Muscle of leg (tissue), 3 donors: ENCODE measurements at regions not wholly inside any gene's neighbourhood (a gene's known extent, or its start where the extent isn't known, plus 50 kb on each side); places are given as distances from the start of the nearest gene placed in this dataset.

Source experiments
- DNase-seq: peaks from one replicate; pipeline ENCODE4 v3.0.0; 2013
- H3K27ac ChIP-seq: one replicate; pipeline ENCODE4 v1.5.1; 2013; ENCODE audit warnings: mild to moderate bottlenecking, low read length, control low read depth
- H3K27me3 ChIP-seq: one replicate; pipeline ENCODE4 v1.6.1; 2013; ENCODE audit warnings: low read length; ENCODE audit not compliant: control insufficient read depth, insufficient read depth
- H3K36me3 ChIP-seq: one replicate; pipeline ENCODE4 v1.6.1; 2013; ENCODE audit warnings: low read length; ENCODE audit not compliant: control insufficient read depth, insufficient read depth
- H3K4me1 ChIP-seq: one replicate; pipeline ENCODE4 v1.6.1; 2013; ENCODE audit warnings: low read length; ENCODE audit not compliant: control insufficient read depth, insufficient read depth
- H3K4me3 ChIP-seq: one replicate; pipeline ENCODE4 v1.5.1; 2013; ENCODE audit warnings: low read length, control low read depth
- H3K9me3 ChIP-seq: replicated peaks from 2 replicates; pipeline ENCODE4 v1.6.1; 2013; ENCODE audit warnings: low read depth, low read length; ENCODE audit not compliant: control insufficient read depth
- WGBS: methylation state at CpG from one replicate; pipeline ENCODE4 v1.1.5; 2013; ENCODE audit warnings: missing lambda C conversion rate; ENCODE audit not compliant: insufficient coverage; 5-methylcytosine and 5-hydroxymethylcytosine counted together

DNA sequence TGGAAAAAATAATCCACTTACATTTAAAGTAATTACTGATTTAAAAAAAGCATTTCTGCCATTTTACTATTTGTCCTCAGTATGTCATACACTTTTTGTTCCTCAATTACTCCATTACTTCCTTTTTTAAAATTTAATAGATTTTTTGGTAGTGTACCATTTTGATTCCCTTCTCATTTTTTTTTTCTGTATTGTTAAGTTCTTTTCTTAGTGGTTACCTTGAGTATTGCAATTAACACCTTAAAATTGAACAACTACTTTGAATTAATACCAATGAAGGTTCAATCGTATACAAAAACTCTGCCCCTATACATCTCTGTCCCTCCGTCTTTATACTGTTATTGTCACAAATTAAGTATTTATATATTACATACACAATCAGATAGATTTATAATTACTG lies 240.6 kb upstream of the LMCD1 start:
- no peak overlapping the region for H3K4me3 ChIP-seq
- WGBS = no CpG with 5 or more reads among the region's 2 CpGs
- H3K9me3 ChIP-seq = no peaks in the 10 kb centered on the region
- DNase-seq = no peak
- H3K4me1 ChIP-seq = no peaks in the 10 kb centered on the region
- no peaks in the 10 kb centered on the region for H3K36me3 ChIP-seq
- no peaks in the 10 kb centered on the region for H3K27me3 ChIP-seq
- H3K27ac ChIP-seq = no peak overlapping the region

DNA sequence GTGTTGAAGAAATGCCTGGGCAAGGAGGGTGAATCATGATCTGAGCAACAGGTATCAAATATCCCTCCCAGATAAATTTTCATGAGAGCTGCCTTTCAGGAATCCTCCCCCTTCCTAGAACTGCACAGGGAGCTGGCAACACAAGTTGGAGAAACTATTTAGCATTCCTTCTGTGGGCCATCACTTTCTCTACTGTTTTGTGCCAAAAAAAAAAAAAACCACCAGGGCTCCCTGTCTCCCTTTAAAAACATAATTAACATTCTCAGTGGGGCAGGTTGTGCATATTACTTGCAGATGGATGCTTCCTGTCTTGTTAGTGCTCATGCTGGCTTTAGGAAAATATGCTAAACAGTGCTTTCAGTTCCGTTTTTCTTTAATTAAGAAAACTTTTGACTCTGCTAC lies 234.9 kb upstream of the LMCD1 start:
- Histone ChIP-seq H3K4me3 (no peak overlapping the region), H3K9me3 (peaks cover 2% of the 10 kb centered on the region), H3K4me1 (no peaks in the 10 kb centered on the region), H3K36me3 (no peaks in the 10 kb centered on the region), H3K27ac (no peak overlapping the region), H3K27me3 (no peaks in the 10 kb centered on the region)
- DNase-seq = peak; percentile 10
- WGBS = no CpG with 5 or more reads among the region's 1 CpG

DNA sequence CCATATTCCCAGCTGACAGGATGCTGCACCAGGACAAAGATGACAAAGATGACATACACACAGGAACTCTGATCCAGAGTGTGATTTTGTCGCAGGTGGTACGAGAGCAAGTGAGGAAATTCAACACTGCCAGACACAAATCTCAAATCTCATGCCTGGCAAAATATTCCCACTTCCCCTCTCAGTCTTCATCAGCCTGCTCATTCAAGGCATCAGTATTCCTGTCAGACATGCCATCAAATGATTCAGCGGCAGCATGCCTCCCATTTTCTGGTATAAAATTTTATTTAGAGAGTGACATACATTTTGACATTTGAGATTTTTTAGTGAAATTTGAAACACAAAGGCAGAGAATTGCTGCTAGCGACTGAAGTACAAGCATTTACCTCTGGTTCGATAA lies 228.1 kb upstream of the LMCD1 start:
- H3K9me3 ChIP-seq = peaks cover 3% of the 10 kb centered on the region
- no peak overlapping the region for H3K27ac ChIP-seq
- H3K27me3 ChIP-seq = no peaks in the 10 kb centered on the region
- no peaks in the 10 kb centered on the region for H3K4me1 ChIP-seq
- no peak overlapping the region for H3K4me3 ChIP-seq
- no peaks in the 10 kb centered on the region for H3K36me3 ChIP-seq
- 62% methylated on average over 3 of the region's 5 CpGs for WGBS
- no peak for DNase-seq

DNA sequence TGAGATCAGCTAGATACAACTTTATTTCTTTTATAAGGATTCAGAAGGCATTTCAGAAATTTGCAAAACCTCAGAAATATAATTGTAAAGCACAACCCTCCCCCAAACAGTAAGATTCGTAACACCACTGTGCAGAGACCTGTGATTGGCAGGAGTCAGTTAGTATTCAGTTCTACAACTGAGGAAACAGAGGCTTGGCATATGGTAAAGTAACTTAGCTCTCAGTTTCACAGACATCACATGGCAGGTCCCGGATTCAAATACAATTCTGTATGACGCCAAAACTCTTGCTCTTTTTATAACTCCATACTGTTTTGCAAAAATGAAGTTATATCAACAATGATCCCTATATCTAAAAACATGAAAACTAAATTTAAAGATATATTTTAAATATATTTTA lies 225.6 kb upstream of the LMCD1 start:
- H3K27ac ChIP-seq = no peak overlapping the region
- H3K36me3 ChIP-seq = no peaks in the 10 kb centered on the region
- H3K27me3 ChIP-seq = no peaks in the 10 kb centered on the region
- H3K4me3 ChIP-seq = no peak overlapping the region
- peak; percentile 21 for DNase-seq
- H3K9me3 ChIP-seq = peaks cover 3% of the 10 kb centered on the region
- peaks cover 5% of the 10 kb centered on the region for H3K4me1 ChIP-seq
- no CpG with 5 or more reads among the region's 3 CpGs for WGBS

DNA sequence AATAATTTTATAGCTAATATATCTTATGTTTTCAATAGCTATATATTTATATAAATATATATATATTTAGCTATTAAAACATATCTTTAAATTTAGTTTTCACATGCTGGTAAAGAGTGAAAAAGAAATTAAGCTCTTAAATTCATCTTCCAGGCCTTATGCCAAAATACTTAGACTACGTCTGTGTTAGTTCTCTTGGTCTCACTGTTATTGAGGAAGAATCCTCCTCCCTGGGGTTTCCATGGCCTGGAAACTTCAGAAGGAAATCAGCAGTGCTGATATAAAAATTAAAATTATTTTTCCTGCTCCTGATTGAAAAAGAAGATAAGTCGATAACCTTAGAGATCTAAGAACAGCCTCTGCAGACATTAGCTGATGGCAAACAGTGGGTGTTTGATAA lies 225.1 kb upstream of the LMCD1 start:
- no CpG with 5 or more reads among the region's 2 CpGs for WGBS
- peak; percentile 63 for DNase-seq
- peaks cover 3% of the 10 kb centered on the region for H3K9me3 ChIP-seq

DNA sequence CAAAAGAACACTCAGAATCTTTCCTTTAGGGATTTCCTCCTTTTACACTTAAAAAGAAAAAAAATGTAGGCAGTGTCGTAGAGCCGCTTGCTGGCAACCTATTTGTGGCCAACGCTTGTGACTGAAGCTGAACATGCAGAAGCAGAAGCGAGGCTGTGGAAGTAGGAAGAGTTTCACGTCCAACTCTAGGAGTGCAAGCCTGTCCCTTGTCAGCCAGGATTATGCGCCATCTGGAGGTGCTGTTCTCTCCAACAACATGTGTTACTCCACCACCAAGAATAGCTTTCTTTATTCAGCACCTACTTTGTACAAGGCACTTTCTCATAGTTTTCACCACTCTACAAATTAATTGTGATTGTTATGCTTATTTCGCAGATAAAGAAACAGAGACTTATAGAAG lies 223.2 kb upstream of the LMCD1 start:
- peaks cover 5% of the 10 kb centered on the region for H3K4me1 ChIP-seq
- WGBS = 52% methylated on average over 3 of the region's 7 CpGs
- H3K27ac ChIP-seq = no peak overlapping the region
- H3K27me3 ChIP-seq = no peaks in the 10 kb centered on the region
- H3K4me3 ChIP-seq = no peak overlapping the region
- DNase-seq = peak; percentile 59
- H3K9me3 ChIP-seq = no peaks in the 10 kb centered on the region
- no peaks in the 10 kb centered on the region for H3K36me3 ChIP-seq

More for the DNA sequence above, 225.1 kb upstream of the LMCD1 start:
- H3K4me3 ChIP-seq = no peak overlapping the region
- H3K4me1 ChIP-seq = peaks cover 5% of the 10 kb centered on the region
- no peak overlapping the region for H3K27ac ChIP-seq
- H3K36me3 ChIP-seq = no peaks in the 10 kb centered on the region
- no peaks in the 10 kb centered on the region for H3K27me3 ChIP-seq

DNA sequence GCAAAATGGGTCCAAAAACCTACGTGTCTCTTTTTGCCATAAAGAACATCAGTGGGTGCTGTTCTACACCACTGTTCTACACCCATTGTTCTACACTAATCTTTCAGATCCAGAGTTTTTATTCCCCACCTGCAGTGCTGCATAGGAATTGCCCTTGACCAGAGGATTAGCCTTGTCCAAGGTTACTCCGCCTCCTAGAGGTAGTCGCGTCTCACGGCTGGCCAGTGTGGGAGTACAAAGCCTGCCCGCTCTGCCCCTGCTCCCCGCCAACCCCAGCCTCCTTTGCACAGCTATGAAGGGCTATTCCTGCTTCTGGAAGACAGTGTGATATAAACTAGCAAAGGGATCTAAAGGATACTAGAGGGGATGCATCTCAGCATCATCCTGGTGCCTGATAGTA lies 222.1 kb upstream of the LMCD1 start:
- no peaks in the 10 kb centered on the region for H3K36me3 ChIP-seq
- DNase-seq = no peak
- peaks cover 5% of the 10 kb centered on the region for H3K4me1 ChIP-seq
- WGBS = 86% methylated on average over 4 of the region's 7 CpGs
- no peaks in the 10 kb centered on the region for H3K27me3 ChIP-seq
- H3K27ac ChIP-seq = no peak overlapping the region
- no peak overlapping the region for H3K4me3 ChIP-seq
- no peaks in the 10 kb centered on the region for H3K9me3 ChIP-seq

DNA sequence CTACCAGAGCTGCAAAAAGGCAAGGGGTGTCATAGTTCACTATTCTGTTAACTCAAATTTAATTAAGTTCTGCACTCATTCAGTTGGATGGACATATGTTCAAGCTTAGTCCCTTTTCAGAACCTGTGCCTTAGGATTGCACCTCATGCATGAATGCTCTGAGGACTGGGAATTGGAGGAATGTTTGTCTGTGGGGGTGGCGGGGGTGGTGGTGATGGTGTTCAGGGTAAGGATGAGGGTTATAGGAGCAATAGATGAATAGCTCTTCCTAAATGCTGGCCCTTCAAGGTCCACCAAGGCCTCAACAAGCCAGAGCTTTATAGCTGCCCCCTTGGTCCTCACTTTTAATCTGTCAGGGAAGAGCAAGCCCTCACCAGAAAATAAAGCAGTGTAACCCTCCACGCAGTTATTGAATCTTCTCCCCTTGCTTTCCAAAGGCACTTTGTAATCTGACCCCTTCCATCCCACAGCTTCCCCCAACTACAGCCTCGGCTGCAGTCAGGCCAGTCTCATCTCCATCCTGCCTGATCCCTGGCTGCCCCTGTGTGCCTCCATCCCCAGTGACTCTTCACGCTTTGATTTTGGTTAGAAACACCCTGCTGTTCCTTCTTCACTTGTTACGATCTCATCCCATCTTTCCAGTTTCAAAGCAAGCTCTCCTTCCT lies 221.6 kb upstream of the LMCD1 start:
- H3K4me3 ChIP-seq = no peak overlapping the region
- no peak overlapping the region for H3K27ac ChIP-seq
- DNase-seq = peak; percentile 16
- H3K4me1 ChIP-seq = peaks cover 5% of the 10 kb centered on the region
- WGBS = 22% methylated on average over 4 of the region's 5 CpGs
- no peaks in the 10 kb centered on the region for H3K9me3 ChIP-seq
- no peaks in the 10 kb centered on the region for H3K27me3 ChIP-seq
- no peaks in the 10 kb centered on the region for H3K36me3 ChIP-seq

DNA sequence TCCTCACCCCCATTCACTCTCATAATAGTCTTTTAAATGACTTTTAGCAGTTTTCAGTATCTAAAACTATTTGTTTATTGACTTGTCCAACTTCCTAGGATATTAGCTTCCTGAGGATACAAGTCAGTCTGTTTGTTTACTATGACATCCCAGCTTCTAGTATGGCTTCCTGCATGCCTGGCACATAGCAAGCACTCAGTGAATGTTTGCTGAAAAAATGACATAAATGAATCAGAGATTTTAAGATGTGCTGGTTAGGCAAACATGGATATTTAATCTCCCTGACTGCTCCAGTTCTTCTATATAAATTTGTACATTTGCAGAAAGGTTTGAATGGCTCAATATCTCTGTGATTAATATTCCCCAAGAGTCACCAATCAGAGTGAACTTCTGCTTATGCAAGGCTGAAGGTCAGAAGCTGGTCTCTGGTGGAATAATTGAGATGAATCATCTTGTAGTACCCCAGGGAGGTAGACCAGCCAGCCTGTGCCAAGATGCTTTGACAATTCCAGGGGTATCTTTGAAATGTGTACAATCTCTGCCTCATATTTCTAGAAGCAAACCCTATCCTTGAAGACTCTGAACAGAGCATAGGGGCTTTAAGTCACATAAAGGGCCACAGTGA lies 219.0 kb upstream of the LMCD1 start:
- no peaks in the 10 kb centered on the region for H3K36me3 ChIP-seq
- H3K27me3 ChIP-seq = no peaks in the 10 kb centered on the region
- H3K27ac ChIP-seq = no peak overlapping the region
- H3K9me3 ChIP-seq = no peaks in the 10 kb centered on the region
- H3K4me3 ChIP-seq = no peak overlapping the region
- DNase-seq = peak; percentile 8
- peaks cover 12% of the 10 kb centered on the region for H3K4me1 ChIP-seq

DNA sequence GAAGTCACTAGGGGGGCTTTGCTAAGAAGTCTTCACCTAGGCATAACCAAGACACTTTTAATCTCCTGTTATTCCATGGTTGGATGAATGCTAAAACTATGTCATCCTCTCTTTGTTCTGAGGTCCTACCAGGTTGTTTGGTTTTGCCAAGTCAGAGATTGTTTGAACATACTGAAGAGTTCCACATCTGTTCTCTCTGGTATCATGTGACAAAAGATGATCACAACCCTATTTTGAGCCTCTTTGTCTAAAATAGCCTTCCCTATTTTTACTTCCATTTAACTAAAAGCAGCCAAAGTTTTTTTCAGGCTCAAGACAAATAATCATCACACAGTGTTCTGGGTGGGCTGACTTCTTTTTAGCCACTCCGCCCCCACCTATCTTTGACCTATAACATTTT lies 218.4 kb upstream of the LMCD1 start:
- DNase-seq = peak; percentile 77
- no CpG with 5 or more reads among the region's 1 CpG for WGBS
- H3K9me3 ChIP-seq = no peaks in the 10 kb centered on the region

DNA sequence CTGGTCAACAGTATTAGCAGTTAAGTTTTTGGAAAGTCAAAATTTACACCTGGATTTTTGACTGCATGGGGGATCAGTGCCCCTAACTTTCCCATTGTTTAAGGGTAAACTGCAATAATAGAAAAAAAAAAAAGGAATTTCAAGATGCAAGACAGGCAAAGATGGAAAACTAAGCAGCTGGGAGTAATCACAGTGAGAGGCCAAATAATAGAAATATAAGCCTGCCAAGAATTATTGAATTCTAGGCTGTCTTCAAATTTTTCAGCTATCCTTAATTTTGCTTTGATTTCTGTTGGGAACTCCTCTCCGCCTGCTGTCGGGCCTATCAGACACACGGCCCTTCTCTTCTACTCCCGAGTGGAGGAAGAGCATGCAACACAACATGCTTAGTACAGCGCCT lies 215.5 kb upstream of the LMCD1 start:
- no CpG with 5 or more reads among the region's 5 CpGs for WGBS
- Histone ChIP-seq H3K36me3 (no peaks in the 10 kb centered on the region), H3K9me3 (no peaks in the 10 kb centered on the region), H3K4me1 (peaks cover 6% of the 10 kb centered on the region), H3K4me3 (no peak overlapping the region), H3K27ac (no peak overlapping the region), H3K27me3 (no peaks in the 10 kb centered on the region)
- peak; percentile 80 for DNase-seq

More for the DNA sequence above, 218.4 kb upstream of the LMCD1 start:
- Histone ChIP-seq H3K27me3 (no peaks in the 10 kb centered on the region), H3K27ac (no peak overlapping the region), H3K36me3 (no peaks in the 10 kb centered on the region), H3K4me1 (peaks cover 12% of the 10 kb centered on the region), H3K4me3 (no peak overlapping the region)
